ENCODE measurements at regions not wholly inside any gene's neighbourhood (a gene's known extent, or its start where the extent isn't known, plus 50 kb on each side); places are given as distances from the start of the nearest gene placed in this dataset.

GRCh38 chr16:13519871-13520270, 400.1 kb upstream of the ERCC4 start:
- DNase-seq (ENCODE audit: low read depth) (no peak), FAIRE-seq (no peak)
- TF ChIP-seq, protein P1, sequence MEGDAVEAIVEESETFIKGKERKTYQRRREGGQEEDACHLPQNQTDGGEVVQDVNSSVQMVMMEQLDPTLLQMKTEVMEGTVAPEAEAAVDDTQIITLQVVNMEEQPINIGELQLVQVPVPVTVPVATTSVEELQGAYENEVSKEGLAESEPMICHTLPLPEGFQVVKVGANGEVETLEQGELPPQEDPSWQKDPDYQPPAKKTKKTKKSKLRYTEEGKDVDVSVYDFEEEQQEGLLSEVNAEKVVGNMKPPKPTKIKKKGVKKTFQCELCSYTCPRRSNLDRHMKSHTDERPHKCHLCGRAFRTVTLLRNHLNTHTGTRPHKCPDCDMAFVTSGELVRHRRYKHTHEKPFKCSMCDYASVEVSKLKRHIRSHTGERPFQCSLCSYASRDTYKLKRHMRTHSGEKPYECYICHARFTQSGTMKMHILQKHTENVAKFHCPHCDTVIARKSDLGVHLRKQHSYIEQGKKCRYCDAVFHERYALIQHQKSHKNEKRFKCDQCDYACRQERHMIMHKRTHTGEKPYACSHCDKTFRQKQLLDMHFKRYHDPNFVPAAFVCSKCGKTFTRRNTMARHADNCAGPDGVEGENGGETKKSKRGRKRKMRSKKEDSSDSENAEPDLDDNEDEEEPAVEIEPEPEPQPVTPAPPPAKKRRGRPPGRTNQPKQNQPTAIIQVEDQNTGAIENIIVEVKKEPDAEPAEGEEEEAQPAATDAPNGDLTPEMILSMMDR (IDR thresholded peaks at IDR 0.05; ENCODE audit: insufficient read depth, low read length, severe bottlenecking), result no peak
- H3K27me3 ChIP-seq (ENCODE audit: control insufficient read depth, insufficient read depth, low read length), result no peaks in the 10 kb centered on the region
- no peaks in the 10 kb centered on the region for H3K36me3 ChIP-seq (ENCODE audit: control insufficient read depth, insufficient read depth, low read length)
- H3K4me3 ChIP-seq (ENCODE audit: low read depth, low read length), result no peak overlapping the region

DNA sequence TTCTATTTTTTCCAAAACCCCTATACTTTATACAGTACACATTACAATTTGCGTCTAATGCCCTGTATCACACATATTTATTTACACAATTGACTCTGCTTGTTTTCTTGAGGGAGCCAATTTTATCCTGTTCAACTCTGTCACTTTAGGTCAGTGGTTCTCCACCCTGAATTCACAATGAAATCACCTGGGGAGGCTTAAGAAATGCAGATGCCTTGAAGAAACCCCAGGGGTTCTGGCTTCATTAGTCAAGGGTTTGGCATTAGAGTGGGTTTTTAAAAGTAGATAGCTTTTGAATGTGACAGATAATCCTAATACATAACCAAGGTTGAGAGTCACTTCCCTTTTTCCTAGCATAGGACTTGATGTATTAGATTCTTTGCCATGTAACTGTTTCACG, 398.6 kb upstream of the ERCC4 start:
- no peak overlapping the region for H3K4me3 ChIP-seq (ENCODE audit: low read depth, low read length)
- no peak for DNase-seq (ENCODE audit: low read depth)
- no peaks in the 10 kb centered on the region for H3K36me3 ChIP-seq (ENCODE audit: control insufficient read depth, insufficient read depth, low read length)
- no peak for FAIRE-seq
- H3K27me3 ChIP-seq (ENCODE audit: control insufficient read depth, insufficient read depth, low read length), result no peaks in the 10 kb centered on the region
- TF ChIP-seq, protein P1 (IDR thresholded peaks at IDR 0.05; ENCODE audit: insufficient read depth, low read length, severe bottlenecking), result no peak

DNA sequence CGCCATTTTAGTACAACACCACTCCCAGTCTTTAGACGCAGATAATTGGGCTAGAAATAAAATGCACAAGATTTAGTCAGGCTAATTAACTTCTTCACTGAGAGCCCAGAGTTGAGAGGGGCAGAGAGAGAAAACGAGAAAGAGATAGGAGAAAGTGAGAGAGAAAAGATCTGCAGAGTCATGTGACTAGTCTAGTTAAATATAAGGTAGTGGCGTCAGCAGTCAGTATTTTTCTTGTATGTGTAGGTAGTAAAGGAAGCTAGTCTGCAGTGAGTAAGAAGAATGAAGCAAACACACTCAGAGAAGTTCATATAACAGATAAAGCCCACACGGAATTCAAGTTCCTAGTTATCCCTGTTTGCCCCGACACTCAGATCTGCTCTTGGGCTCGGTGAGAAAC, 392.6 kb upstream of the ERCC4 start:
- FAIRE-seq (no peak), DNase-seq (ENCODE audit: low read depth) (no peak)
- TF ChIP-seq, protein P1 (IDR thresholded peaks at IDR 0.05; ENCODE audit: insufficient read depth, low read length, severe bottlenecking), result no peak
- Histone ChIP-seq H3K27me3 (ENCODE audit: control insufficient read depth, insufficient read depth, low read length) (no peaks in the 10 kb centered on the region), H3K4me3 (ENCODE audit: low read depth, low read length) (no peak overlapping the region), H3K36me3 (ENCODE audit: control insufficient read depth, insufficient read depth, low read length) (no peaks in the 10 kb centered on the region)

DNA sequence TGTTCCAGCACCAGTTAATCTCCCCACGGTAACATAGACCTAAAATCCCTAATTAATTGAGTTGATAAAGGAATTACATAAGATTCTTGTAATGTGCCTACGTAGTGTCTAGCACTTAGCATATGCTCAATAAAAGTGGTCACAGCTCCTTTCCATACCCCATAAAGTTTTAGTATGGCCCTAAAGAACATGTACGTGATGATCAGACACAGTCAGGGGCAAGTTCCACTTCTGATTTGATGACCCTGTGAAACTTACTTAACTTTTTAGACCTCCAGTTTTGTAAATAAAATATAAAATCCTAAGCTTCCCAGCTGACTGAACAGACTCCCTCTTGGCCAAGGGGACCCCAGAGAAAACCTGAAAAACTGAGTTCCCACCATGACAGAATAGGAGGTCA, 391.3 kb upstream of the ERCC4 start:
- TF ChIP-seq, protein P1 (IDR thresholded peaks at IDR 0.05; ENCODE audit: insufficient read depth, low read length, severe bottlenecking), result no peak
- Histone ChIP-seq H3K27me3 (ENCODE audit: control insufficient read depth, insufficient read depth, low read length) (no peaks in the 10 kb centered on the region), H3K36me3 (ENCODE audit: control insufficient read depth, insufficient read depth, low read length) (no peaks in the 10 kb centered on the region), H3K4me3 (ENCODE audit: low read depth, low read length) (no peak overlapping the region)
- no peak for FAIRE-seq
- DNase-seq (ENCODE audit: low read depth), result no peak

- FAIRE-seq (no peak), DNase-seq (ENCODE audit: low read depth) (no peak)
- TF ChIP-seq, protein P1 (IDR thresholded peaks at IDR 0.05; ENCODE audit: insufficient read depth, low read length, severe bottlenecking), result no peak
- Histone ChIP-seq H3K27me3 (ENCODE audit: control insufficient read depth, insufficient read depth, low read length) (no peaks in the 10 kb centered on the region), H3K36me3 (ENCODE audit: control insufficient read depth, insufficient read depth, low read length) (no peaks in the 10 kb centered on the region), H3K4me3 (ENCODE audit: low read depth, low read length) (no peak overlapping the region)
Observed at GRCh38 chr16:13529193-13529982, 390.6 kb upstream of the ERCC4 start.

DNA sequence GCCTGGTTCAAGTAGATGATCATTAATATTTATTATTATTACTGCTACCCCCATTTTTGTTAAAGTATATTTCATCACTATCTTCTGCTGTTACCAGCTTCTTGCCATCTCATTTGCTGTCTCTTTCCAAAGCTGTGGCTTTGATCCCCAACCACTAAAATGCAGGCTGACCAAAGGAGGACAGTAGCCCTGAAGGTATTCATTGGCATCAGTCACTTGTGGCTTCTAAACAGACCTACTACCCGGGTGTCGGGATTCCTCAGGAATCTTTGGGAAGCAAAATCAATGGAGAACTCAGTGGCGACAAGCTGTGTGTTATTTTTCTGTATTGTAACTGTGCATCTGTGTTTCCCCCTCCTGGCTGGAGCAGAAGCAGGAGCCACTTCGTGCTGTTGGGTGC, 379.2 kb upstream of the ERCC4 start:
- Histone ChIP-seq H3K4me3 (ENCODE audit: low read depth, low read length) (no peak overlapping the region), H3K36me3 (ENCODE audit: control insufficient read depth, insufficient read depth, low read length) (no peaks in the 10 kb centered on the region), H3K27me3 (ENCODE audit: control insufficient read depth, insufficient read depth, low read length) (no peaks in the 10 kb centered on the region)
- TF ChIP-seq, protein P1 (IDR thresholded peaks at IDR 0.05; ENCODE audit: insufficient read depth, low read length, severe bottlenecking), result no peak
- DNase-seq (ENCODE audit: low read depth) (no peak), FAIRE-seq (no peak)

All from bronchial epithelial cell (primary cell).